Brain microvascular endothelial cell (primary cell): ENCODE measurements at regions not wholly inside any gene's neighbourhood (a gene's known extent, or its start where the extent isn't known, plus 50 kb on each side); places are given as distances from the start of the nearest gene placed in this dataset.
"Not testable (repeated sequence)": the region's sequence is repeated elsewhere in the genome, so short reads cannot be mapped to it uniquely, and the experiment has no call there.

ENCODE experiments used
- DNase-seq: peaks from one replicate; pipeline ENCODE4 v3.0.0-alpha.2; 2020
- H3K27ac ChIP-seq: fragments of 250-450 bp; sonication (Bioruptor Pico); 2 replicates; pipeline ENCODE4 v1.5.1; 2020; ENCODE audit warnings: mild to moderate bottlenecking, moderate library complexity
- H3K27me3 ChIP-seq: fragments of 250-450 bp; sonication (Bioruptor Pico); replicated peaks from 2 replicates; pipeline ENCODE4 v1.5.1; 2020; ENCODE audit warnings: mild to moderate bottlenecking
- H3K36me3 ChIP-seq: fragments of 250-450 bp; sonication (Bioruptor Pico); replicated peaks from 2 replicates; pipeline ENCODE4 v1.5.1; 2020; ENCODE audit warnings: mild to moderate bottlenecking
- H3K4me3 ChIP-seq: 2 replicates; pipeline ENCODE4 v1.5.1; 2011; ENCODE audit warnings: low read depth, mild to moderate bottlenecking, control low read depth, low read length, moderate library complexity
- CTCF ChIP-seq: IDR thresholded peaks from 2 replicates; pipeline ENCODE4 v1.5.1; 2011; ENCODE audit warnings: low read depth, mild to moderate bottlenecking, moderate library complexity, low read length, control low read depth, inconsistent platforms; ENCODE audit errors: missing control alignments
- in situ Hi-C: cut with HindIII; loops from 2 replicates; pipeline ENCODE4 v1.10.0; 2017; ENCODE audit warnings: low sequenced_read_pairs, low pct_ligation_motif_present

DNA sequence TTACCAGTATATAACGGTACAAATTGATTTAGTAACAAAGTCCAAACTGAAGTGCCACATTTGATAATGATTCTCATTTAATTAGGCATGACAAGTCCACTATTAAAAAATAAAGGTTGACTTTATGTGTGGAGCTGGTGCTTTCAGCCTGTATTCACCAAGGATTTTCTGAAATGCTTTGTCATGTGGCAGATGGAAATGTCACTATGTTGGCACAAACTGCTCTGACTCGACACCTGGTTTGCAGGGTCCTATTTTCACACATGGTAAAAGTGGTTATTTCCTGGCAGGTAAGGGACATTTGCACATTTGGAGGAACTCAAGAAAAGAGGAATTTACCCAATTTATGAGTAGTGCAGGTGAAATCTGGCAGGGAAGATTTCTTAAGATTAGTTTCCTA is 572.6 kb upstream of the MDGA2 start:
- Histone ChIP-seq H3K27me3 (no peaks in the 10 kb centered on the region), H3K36me3 (no peaks in the 10 kb centered on the region), H3K4me3 (no peak overlapping the region), H3K27ac (no peak overlapping the region)
- TF ChIP-seq CTCF: no peak
- no peak for DNase-seq
- in situ Hi-C loops: no loop called here

GRCh38 chr14:48243900-48244299 is 568.5 kb upstream of the MDGA2 start:
- Histone ChIP-seq H3K4me3 (no peak overlapping the region), H3K36me3 (no peaks in the 10 kb centered on the region), H3K27me3 (no peaks in the 10 kb centered on the region), H3K27ac (no peak overlapping the region)
- in situ Hi-C loops: no loop called here
- no peak for DNase-seq
- no peak for TF ChIP-seq CTCF

- DNase-seq: no peak
- in situ Hi-C loops: no loop called here
- TF ChIP-seq CTCF: no peak
These were observed 553.7 kb upstream of the MDGA2 start for GRCh38 chr14:48229091-48229490.

DNA sequence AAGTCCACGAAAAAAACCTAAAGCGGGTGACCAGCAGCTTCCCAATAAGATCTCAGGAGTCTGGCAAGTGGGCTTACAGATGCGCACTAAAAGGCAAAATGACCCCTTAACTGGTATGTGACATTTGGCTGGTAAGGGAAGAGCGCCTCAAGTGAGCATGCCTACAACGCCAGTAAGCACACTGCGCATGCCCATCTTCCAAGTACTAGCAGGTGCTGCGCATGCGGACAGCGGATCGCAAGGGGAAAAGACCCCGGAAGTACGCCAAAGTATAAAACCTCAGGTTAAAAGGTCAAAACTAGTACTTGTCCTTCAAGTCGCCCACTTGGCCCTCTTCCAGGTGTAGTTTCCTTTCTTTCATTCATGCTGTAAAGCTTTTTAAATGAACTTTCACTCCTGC is 518.5 kb upstream of the MDGA2 start:
- TF ChIP-seq CTCF: no peak
- Histone ChIP-seq H3K27ac (no peak overlapping the region), H3K4me3 (no peak overlapping the region), H3K36me3 (no peaks in the 10 kb centered on the region), H3K27me3 (no peaks in the 10 kb centered on the region)
- no peak for DNase-seq
- in situ Hi-C loops: no loop called here

More at GRCh38 chr14:48229091-48229490, 553.7 kb upstream of the MDGA2 start:
- no peak overlapping the region for H3K4me3 ChIP-seq
- H3K27me3 ChIP-seq: no peaks in the 10 kb centered on the region
- no peak overlapping the region for H3K27ac ChIP-seq
- H3K36me3 ChIP-seq: no peaks in the 10 kb centered on the region

DNA sequence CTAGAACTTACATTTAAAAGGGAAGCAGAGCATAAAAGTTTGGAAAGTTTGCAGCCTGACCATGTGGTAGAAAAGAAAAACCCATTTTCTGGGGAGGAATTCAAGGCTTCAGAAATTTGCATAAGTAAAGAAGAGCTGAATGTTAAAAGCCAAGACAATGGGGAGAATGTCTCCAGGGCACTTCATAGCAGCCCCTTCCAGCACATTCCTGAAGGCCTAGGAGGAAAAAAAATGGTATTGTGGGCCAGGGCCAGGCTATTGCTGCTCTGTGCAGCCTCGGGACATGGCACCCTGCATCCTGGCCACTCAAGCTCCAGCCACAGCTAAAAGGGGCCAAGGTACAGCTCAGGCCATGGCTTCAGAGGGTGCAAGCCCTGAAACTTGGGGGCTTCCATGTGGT is 474.2 kb upstream of the MDGA2 start:
- H3K4me3 ChIP-seq, DNase-seq, H3K27me3 ChIP-seq, H3K27ac ChIP-seq, H3K36me3 ChIP-seq, in situ Hi-C loops: not testable (repeated sequence)

GRCh38 chr14:48140804-48141203 is 465.4 kb upstream of the MDGA2 start:
- in situ Hi-C loops: no loop called here
- no peak for DNase-seq
- H3K27me3 ChIP-seq: no peaks in the 10 kb centered on the region
- no peak overlapping the region for H3K4me3 ChIP-seq
- no peaks in the 10 kb centered on the region for H3K36me3 ChIP-seq
- H3K27ac ChIP-seq: no peak overlapping the region
- TF ChIP-seq CTCF: no peak

DNA sequence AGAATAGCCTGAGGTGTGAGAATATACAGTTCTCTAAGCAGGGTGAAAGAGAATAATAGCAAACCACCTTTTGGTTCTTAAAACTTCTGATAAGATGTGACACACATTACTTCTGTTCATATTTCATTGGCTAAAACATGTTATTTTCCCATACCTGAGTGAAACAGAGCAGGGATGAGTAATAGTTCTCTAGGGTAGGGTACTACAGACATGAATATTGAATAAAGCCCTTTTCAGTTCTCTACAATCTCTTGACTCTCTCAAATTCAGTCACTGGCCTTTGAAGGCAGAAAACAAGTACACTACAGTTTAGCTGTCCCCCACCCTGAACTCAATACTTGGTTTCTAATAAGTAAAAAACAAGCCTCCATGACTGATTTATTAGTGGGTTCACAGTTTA is 454.1 kb upstream of the MDGA2 start:
- no peak for DNase-seq
- no peaks in the 10 kb centered on the region for H3K27me3 ChIP-seq
- H3K4me3 ChIP-seq: no peak overlapping the region
- H3K27ac ChIP-seq: no peak overlapping the region
- in situ Hi-C loops: no loop called here
- TF ChIP-seq CTCF: no peak
- no peaks in the 10 kb centered on the region for H3K36me3 ChIP-seq
